ENCODE measurements at regions not wholly inside any gene's neighbourhood (a gene's known extent, or its start where the extent isn't known, plus 50 kb on each side); places are given as distances from the start of the nearest gene placed in this dataset.

GRCh38 chr5:8940934-8941333 is 604.9 kb downstream of the SEMA5A start:
- intact Hi-C loops (cut with DNase I), result no loop called here
- Histone ChIP-seq H3K9me3 (peaks cover 0 to 18% of the 10 kb centered on the region in 2 donors), H3K4me3 (no peak overlapping the region), H3K36me3 (no peaks in the 10 kb centered on the region), H3K27ac (no peak overlapping the region), H3K27me3 (no peaks in the 10 kb centered on the region), H3K4me1 (no peaks in the 10 kb centered on the region)
- ATAC-seq (no peak), DNase-seq (no peak)
- no peak for TF ChIP-seq CTCF (IDR thresholded peaks at IDR 0.05)

- DNase-seq (no peak), ATAC-seq (no peak)
- H3K4me3 ChIP-seq, result no peak overlapping the region
- no peaks in the 10 kb centered on the region for H3K4me1 ChIP-seq
- H3K27ac ChIP-seq, result no peak overlapping the region
- intact Hi-C loops (cut with DNase I), result no loop called here
- TF ChIP-seq CTCF (IDR thresholded peaks at IDR 0.05), result no peak
- H3K27me3 ChIP-seq, result no peaks in the 10 kb centered on the region
- peaks cover 0 to 17% of the 10 kb centered on the region in 2 donors for H3K9me3 ChIP-seq
- H3K36me3 ChIP-seq, result no peaks in the 10 kb centered on the region
Observed at GRCh38 chr5:8943301-8943700, 602.6 kb downstream of the SEMA5A start.

GRCh38 chr5:8944005-8944404 is 601.9 kb downstream of the SEMA5A start:
- Histone ChIP-seq H3K27ac (no peak overlapping the region), H3K4me1 (no peaks in the 10 kb centered on the region), H3K9me3 (peaks cover 0 to 14% of the 10 kb centered on the region in 2 donors), H3K27me3 (no peaks in the 10 kb centered on the region), H3K36me3 (no peaks in the 10 kb centered on the region), H3K4me3 (no peak overlapping the region)
- intact Hi-C loops (cut with DNase I), result no loop called here
- TF ChIP-seq CTCF (IDR thresholded peaks at IDR 0.05), result no peak
- ATAC-seq (no peak), DNase-seq (no peak)

GRCh38 chr5:8945972-8946371 is 599.9 kb downstream of the SEMA5A start:
- H3K9me3 ChIP-seq, result peaks cover 0 to 7% of the 10 kb centered on the region in 2 donors
- intact Hi-C loops (cut with DNase I), result no loop called here

GRCh38 chr5:8949908-8950307 is 596.0 kb downstream of the SEMA5A start:
- no peak for TF ChIP-seq CTCF (IDR thresholded peaks at IDR 0.05)
- Histone ChIP-seq H3K9me3 (no peaks in the 10 kb centered on the region), H3K27ac (no peak overlapping the region), H3K27me3 (no peaks in the 10 kb centered on the region), H3K36me3 (no peaks in the 10 kb centered on the region), H3K4me3 (no peak overlapping the region), H3K4me1 (no peaks in the 10 kb centered on the region)
- intact Hi-C loops (cut with DNase I), result no loop called here
- DNase-seq, result no peak
- no peak for ATAC-seq

More at GRCh38 chr5:8945972-8946371, 599.9 kb downstream of the SEMA5A start:
- Histone ChIP-seq H3K4me1 (no peaks in the 10 kb centered on the region), H3K36me3 (no peaks in the 10 kb centered on the region), H3K27ac (no peak overlapping the region), H3K27me3 (no peaks in the 10 kb centered on the region), H3K4me3 (no peak overlapping the region)
- ATAC-seq, result no peak
- no peak for TF ChIP-seq CTCF (IDR thresholded peaks at IDR 0.05)
- DNase-seq, result no peak

Data from left lung (tissue), 4 donors.